Ramos (cell line): ENCODE measurements at regions not wholly inside any gene's neighbourhood (a gene's known extent, or its start where the extent isn't known, plus 50 kb on each side); places are given as distances from the start of the nearest gene placed in this dataset.

Experiments used
- in situ Hi-C: fragments of 300-500 bp; cut with MboI; formaldehyde crosslinking; loops from one replicate; pipeline ENCODE4 v1.14.3; 2022; ENCODE audit warnings: low sequenced_read_pairs; ENCODE audit not compliant: unreplicated experiment

DNA sequence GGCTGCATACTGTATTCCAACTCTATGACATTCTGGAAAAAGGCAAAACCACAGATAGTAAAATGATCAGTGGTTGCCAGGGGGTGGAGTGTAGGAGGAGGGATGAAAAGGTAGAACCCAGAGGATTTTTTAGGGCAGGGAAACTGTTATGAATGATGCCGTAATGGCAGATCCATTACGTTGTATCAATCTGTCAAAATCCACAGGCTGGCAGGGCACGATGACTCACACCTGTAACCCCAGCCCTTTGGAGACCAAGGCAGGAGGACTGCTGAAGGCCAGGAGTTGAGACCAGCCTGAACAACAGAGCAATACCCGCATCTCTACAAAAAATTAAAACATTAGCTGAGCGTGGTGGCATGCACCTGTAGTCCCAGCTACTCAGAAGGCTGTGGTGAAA, 91.8 kb downstream of the RMI2 start:
- in situ Hi-C loops, result no loop called here

DNA sequence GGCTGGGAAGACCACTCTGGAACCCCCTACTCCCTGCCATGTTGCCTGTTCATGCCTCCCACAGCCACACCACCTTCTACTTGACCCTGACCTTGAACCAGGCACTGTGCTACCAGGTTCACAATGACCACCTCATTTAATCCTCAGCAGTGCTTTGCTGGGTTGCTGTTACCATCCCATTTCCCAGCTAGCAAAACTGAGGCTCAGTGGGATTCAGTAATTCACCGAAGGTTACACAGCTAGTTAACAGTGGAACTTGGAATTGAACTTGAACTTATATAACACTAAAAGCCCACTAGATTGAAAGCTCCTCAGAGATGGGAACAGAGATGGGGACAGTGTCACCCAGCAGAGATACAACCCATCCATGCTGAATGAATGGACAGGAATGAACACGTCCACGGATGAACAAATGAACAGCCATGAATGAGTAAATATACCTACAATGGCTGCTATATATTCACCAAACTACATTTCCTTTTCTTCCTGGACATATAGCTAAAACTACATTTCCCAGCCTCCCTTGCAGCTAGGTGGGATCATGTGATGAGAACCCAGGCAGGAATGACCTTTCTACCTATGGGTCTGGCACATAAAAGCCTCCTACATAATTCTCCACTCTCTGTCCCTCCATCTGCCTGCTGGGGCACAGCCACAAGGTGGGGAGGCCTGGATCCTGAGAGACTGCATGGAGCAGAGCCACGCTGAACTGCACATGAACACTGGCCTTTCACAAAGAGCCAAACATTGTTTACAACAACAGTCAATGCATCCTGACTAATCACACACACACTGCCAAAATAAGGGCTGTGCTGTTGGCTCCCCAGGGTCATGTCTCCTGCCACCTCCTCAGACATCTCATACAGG, 94.8 kb downstream of the RMI2 start:
- in situ Hi-C loops, result no loop called here

DNA sequence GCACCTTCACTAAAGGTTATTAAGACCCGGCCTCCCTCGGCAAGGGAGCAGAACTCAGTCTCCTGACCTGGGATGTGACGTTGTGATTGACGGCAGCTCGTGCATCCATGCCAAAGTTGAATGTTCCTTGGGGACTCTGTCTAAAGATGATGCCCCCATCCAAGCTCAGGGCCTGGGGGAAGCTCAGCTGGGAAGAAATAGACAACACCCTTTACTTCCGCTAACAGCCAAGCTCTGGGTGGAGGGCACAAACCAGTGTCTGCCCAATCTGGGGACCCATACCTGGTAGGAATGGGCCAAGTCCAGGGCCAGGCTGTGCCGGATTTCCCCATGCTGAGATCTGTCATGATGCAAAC, 95.4 kb downstream of the RMI2 start:
- in situ Hi-C loops, result no loop called here

DNA sequence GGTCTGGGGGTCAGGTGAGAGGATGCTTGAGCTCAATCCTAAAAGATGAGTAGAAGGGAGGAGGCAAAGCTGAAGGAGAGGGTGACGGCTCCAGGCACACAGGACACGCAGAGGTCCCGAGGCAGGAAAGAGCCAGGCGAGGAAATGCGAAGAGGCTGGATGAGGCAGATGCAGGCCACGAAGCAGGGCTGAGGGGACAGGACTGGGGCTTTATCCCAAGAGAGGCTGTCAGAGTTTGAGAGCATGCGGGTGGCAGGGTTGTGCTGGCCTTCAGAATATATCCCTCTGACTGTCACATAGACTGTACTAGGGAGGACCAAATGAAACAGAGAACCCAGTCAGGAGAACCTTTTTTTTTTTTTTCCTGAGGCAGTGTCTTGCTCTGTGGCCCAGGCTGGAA, 100.2 kb downstream of the RMI2 start:
- in situ Hi-C loops, result no loop called here

DNA sequence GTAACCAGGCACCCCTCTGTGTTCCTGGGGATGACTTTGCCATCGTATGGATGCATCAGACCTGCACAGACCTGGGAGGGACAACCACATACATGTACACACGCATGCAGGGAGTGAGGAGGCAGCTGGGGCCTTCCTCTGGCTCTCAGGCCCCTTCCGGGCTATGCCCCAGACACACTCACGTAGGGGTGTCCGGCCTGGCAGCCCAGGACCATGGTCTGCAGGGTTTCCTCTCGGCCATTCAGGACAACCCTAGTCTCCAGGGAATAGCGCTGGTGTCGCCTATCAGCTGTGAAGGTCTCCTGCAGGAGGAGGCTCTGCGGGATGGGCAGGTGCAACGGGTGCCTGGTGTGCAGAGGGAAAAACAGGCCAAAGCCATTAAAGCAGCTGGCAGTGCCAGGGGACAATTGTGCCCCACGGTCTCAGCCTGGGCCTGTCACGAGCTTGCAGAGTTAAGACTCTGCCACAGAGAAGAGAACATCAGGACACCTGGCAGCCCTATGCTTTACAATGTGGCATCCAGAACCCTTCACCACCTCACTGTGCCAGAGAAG, 101.4 kb downstream of the RMI2 start:
- in situ Hi-C loops, result no loop called here

DNA sequence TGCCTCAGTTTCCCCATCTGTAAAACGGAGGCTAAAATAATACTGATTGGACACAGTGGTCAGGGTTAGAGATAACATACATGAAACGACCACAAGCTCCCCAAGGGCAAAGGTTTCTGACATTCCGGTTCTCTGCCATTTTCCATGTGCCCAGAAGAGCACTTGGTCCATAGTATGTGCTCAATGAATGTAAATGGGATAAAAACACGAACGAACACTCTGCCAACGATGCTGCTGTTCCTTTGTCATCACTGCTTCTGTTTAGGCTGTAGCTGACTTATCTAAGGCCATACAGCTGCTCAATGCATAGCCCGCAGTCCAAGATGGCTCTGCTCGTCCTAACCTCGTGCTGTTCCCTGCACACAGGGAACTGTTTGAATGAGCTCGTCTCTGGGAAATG, 102.0 kb downstream of the RMI2 start:
- in situ Hi-C loops, result no loop called here

DNA sequence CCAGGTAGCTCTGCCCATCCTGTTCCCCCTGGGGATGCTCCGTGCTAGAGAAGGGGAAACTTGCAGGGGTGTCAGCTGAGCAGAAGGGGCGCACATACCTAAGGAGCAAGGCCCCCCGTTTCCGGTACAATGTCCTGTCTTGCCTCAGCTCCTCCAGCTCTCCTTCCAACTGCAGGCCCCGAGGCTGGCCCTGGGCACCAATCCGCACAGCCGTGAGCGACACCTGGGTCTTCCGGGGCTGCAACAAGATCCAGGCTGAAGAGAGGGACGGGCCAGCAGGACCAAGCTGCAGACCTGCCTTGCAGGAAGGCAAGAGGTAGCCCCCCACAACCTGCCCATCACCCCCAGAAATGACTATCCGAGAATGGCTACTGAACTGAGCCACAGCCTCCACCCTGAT, 102.6 kb downstream of the RMI2 start:
- in situ Hi-C loops, result no loop called here

DNA sequence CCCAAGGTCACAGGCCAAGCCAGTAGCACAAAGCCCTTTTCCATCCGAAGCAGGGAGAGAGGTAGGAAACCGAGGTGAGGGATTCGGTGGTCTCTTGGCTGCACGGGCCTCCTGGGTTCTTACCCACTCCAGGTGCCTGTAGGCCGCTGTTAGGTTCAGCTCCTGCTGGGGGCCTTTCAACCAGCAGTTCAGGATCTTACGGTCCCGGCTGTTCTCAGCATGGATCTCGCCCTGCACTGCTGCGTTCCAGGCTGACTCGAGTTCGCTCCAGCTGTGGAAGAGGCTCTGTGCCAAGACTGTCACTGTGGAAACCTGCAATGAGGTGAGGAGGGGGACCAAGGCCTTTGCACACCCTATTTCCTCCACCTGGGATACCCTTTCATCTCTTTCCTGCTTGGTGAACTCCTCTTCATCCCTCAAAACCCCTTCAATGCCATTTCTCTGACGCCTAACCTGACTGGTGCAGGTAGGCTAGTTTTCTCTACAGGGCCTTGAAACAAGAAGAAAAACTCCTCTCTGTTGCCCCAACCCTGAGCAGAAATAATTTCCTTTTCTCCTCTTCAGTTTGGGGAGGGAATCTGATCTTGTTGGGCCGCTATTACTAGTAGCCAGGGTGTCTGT, 103.6 kb downstream of the RMI2 start:
- in situ Hi-C loops, result no loop called here

DNA sequence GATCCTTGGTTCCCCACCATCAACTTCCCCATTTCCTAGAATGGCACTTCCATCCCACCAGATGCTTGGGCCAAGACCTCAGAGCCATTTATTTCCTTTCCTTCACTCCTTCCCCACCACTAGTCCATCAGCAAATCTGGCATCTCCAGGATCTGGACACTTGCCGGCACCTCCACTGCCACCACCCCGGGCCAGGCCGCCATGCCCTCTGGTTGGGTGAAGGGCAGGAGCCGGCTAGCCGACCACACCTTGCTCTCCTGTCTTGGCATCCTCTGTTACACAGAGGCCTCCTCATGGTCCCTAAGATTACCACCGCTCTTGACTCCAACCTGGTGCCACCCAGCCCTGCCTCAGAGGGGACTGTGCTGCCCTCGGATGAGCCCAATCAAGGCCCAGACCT, 104.5 kb downstream of the RMI2 start:
- in situ Hi-C loops, result no loop called here

DNA sequence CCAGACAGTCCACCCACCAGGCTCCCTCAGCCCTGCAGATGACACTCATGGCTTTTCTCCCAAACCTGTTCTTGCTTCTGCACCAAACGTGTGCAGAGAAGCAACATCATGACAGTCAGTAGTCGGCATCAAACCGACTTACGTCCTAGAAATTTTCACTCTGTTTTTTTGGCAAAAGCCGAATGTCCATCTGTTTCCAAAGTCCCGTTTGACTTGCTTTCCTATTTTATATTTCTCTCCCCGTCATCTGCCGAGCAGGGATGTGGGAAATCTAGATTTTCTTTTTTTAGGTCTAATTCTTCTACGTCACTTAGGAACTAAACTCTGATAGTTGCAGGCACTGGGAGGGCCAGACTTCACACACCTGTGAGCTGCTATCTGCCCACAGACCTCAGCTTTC, 104.9 kb downstream of the RMI2 start:
- in situ Hi-C loops, result no loop called here

DNA sequence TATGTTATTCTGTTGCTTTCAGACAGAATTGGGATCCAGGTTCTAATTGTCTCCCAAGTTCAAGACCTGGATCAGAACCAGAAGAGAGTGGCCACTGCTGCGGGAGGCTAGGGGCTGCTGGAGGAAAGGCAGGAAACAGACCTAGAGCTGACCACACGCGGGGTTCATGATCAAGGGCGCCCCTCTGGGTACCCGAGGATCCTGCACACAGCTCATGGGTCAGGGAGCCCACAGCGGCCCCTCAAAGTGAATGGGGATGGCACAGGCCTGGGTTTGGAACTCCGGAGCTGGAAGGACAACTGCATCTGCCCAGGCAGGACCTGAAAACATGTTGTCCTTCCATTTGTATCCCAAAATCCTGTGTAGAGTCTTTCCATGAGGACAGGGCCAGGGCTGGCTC, 107.0 kb downstream of the RMI2 start:
- in situ Hi-C loops, result no loop called here

DNA sequence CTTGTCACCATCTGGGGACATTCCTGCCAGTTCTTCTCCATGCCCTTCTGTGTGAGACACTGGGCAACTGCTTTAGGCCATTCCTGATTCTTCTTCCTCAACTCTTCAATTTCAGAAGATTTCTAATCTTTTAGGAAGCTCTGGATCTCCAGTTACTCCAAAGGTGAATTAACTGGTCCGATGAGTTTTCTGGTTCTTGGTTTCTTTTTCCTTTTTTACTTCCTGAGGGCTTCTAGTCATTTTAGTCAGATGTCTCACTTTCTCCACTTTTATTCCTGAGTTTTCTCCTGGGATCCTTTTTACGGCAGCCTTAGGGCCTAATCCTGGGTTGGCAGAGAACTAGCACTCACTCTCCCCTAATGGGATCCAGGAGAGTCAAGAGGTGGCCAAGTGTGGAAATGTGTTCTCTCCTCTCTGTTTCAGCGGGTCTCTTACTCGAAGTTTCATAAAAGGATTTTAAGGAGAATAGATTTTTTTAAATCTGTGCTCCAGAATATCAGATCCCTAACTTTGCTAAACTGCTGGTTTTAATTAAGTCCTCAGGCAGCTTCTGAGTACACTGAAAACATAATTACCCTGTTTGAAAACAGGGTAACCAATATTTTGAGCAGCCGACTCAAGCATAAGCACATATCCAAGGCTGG, 107.6 kb downstream of the RMI2 start:
- in situ Hi-C loops, result no loop called here

DNA sequence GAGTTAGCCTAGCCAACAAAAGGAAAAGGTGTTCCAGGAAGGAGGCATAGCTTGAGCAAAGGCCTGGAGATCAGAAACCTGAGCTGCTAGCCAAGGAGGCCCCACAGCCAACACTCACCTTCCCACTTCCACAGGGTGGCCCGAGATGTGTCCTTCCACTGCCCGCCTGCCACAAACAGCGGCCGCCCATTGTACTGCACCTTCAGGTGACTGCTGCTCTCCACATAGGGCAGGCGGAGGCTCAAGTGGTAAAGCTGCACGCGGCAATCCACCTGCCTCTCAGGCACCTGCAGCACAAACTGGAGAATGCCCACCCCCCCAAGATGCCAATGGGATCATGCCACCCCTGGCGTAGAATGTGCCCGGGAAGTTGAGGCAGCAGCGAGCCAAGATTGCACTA, 111.5 kb downstream of the RMI2 start:
- in situ Hi-C loops, result no loop called here

DNA sequence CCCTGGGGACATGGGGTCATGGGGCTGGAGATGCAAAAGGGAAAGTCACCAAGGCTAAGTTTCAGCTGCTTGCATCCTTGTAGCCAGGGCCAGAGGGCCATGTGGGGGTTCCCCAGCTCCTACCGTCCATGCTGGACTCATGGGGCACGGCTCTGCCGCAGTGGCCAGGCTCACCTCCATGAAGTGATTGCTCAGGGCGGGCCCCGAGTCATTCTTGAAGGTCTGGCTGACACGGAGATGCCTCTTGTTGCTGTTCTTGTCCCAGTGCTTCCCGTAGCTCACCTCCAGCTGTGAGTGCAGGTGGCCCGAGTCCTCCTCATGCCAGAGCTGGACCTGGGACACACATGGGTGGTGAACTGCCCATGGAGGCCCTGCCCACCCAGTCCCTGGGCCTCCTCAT, 114.5 kb downstream of the RMI2 start:
- in situ Hi-C loops, result no loop called here

DNA sequence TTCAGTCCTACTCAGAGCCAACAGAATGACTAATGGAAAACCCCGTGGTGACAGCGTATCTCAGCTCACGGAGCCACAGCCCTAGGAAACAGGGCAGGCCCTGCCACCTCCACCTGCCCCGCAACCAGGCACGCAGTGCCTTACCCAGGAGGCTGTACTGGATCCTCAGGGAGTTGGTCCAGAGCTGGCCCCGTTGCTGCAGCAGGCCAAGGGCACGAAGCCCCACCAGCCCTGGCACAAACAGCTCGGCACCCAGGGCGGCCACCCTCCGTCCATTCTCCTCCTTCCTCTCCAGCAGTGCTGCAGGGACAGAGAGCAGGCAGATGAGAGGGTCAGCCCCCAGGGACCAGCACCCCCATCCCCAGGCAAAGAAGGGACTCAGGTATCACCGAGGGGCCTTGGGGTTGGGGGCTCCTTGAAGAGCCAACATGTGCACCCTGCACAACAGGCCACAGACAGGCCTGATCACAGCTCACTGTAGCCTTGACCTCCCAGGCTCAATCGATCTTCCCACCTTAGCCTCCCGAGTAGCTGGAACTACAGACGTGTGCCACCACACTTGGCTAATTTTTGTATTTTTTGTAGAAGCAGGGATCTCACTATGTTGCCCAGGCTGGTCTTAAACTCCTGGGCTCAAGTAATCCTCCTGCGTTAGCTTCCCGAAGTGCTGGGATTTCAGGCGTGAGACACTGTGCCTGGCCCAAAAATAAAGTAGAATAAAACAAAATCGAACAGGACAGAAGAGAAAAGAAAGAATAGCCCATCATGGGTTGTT, 115.7 kb downstream of the RMI2 start:
- in situ Hi-C loops, result no loop called here

DNA sequence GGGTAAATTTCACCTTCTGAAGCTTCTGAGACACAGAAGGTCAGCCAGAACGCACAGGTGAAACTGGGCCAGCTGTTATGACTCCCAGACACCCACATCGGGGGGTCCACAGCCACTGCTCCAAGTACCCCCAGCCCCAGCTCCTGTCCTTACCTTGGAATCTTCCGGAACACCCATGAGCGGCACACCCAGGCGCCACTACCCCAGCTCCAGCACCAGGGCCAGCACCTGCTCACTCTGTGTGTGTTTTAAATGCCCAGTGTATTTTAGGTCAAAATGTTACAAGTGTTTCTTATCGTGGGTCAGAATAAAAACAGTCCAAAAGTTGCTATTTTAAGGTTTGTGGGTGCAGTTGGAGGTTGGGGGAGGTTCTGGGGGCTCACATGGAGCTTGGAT, 116.3 kb downstream of the RMI2 start:
- in situ Hi-C loops, result no loop called here

DNA sequence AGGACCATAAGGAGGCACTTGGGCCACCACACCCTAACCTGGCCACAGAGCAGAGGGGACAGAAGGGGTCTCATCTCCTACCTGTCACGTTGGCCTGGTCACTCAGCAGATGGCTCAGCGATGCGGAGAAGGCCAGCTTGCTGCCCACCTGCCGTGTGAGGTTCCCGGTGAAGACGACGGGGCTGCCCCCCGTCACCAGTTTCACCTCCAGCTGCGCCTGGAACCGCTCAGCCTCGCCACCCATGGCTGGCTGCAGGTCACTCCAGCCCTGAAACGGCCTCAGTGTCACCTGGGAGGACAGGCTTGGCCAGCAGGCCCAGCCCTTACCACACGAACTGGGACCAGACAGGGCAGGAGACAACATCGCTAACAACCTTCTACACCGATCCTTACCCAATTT, 116.8 kb downstream of the RMI2 start:
- in situ Hi-C loops, result no loop called here

DNA sequence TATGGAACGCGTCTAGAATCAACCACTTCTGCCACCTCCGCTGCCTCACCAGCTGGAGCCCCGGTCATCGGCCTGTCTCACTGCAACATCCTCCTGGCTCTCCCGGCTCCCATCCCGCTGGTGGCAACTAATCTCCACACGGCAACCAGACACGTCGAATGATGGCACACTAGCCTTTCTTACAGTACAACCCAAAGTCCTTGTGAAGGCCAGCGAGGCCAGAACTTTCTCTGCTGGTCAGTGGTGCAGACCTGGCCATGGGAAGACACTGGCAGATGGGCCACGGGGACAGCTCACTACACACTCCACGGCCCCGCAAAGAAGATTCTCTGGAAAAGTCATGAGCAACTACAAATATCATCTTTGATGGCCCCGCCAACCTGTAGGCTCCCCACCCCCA, 117.6 kb downstream of the RMI2 start:
- in situ Hi-C loops, result no loop called here

DNA sequence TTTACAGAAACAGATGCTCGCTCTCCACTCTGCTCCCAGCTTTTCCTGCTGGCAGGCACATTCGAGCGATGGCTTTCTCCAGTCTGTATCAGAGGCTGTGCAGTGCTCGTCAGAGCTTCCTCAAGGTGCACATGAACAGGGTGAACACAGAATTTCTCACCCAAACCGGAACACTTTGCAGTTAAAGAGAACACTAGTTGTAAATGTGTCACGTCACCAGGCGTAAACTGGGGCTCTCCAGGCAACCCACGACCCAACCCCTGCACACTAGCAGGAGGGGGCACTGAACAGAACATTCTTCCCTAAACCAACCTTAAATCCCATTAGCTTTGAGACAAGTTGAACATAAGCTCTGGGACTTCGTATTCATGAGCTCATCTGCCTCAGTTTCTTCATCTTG, 119.0 kb downstream of the RMI2 start:
- in situ Hi-C loops, result no loop called here

DNA sequence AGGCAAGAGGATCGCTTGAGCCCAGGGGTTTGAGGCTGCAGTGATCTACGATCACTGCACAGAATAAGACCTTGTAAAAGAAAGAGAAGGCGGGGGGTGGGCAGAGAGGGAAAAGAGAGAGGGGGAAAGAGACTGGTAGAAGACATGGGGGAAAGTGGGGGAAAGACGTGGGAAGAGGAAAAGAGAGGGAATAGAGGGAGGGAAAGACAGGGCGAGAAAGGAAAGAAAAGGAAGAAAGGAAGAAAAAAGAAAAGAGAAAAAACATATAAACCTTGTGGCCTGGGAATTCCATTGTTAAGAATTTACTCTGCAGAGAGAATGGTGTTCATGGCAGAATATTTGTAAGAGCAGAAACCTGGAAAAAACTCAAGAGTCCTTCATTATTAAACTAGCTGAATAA, 120.4 kb downstream of the RMI2 start:
- in situ Hi-C loops, result no loop called here
